ENCODE measurements at regions not wholly inside any gene's neighbourhood (a gene's known extent, or its start where the extent isn't known, plus 50 kb on each side); places are given as distances from the start of the nearest gene placed in this dataset.

- DNase-seq (ENCODE audit: low read depth in 2 of 2), result no peak
Observed at GRCh38 chr6:14964556-14965270, 281.2 kb upstream of the JARID2 start.

- DNase-seq (ENCODE audit: low read depth in 2 of 2), result no peak
Observed at GRCh38 chr6:14965424-14966075, 280.3 kb upstream of the JARID2 start.

GRCh38 chr6:14966096-14966905 lies 279.6 kb upstream of the JARID2 start:
- no peak for DNase-seq (ENCODE audit: low read depth in 2 of 2)

- no peak for DNase-seq (ENCODE audit: low read depth in 2 of 2)
Observed at GRCh38 chr6:14966906-14967711, 278.8 kb upstream of the JARID2 start.

GRCh38 chr6:14968056-14968637 lies 277.7 kb upstream of the JARID2 start:
- DNase-seq (ENCODE audit: low read depth in 2 of 2), result no peak

GRCh38 chr6:14969126-14969525 lies 276.7 kb upstream of the JARID2 start:
- no peak for DNase-seq (ENCODE audit: low read depth in 2 of 2)

GRCh38 chr6:14972379-14973067 lies 273.3 kb upstream of the JARID2 start:
- DNase-seq (ENCODE audit: low read depth in 2 of 2), result no peak

GRCh38 chr6:14974372-14974771 lies 271.5 kb upstream of the JARID2 start:
- no peak for DNase-seq (ENCODE audit: low read depth in 2 of 2)

GRCh38 chr6:14974792-14975470 lies 270.9 kb upstream of the JARID2 start:
- no peak for DNase-seq (ENCODE audit: low read depth in 2 of 2)

GRCh38 chr6:14975471-14975817 lies 270.4 kb upstream of the JARID2 start:
- no peak for DNase-seq (ENCODE audit: low read depth in 2 of 2)

GRCh38 chr6:14977747-14978382 lies 268.0 kb upstream of the JARID2 start:
- no peak for DNase-seq (ENCODE audit: low read depth in 2 of 2)

- DNase-seq (ENCODE audit: low read depth in 2 of 2), result no peak
Observed at GRCh38 chr6:14981960-14982359, 263.9 kb upstream of the JARID2 start.

GRCh38 chr6:14983599-14984518 lies 262.0 kb upstream of the JARID2 start:
- no peak for DNase-seq (ENCODE audit: low read depth in 2 of 2)

GRCh38 chr6:14984519-14984853 lies 261.4 kb upstream of the JARID2 start:
- no peak for DNase-seq (ENCODE audit: low read depth in 2 of 2)

- DNase-seq (ENCODE audit: low read depth in 2 of 2), result no peak
Observed at GRCh38 chr6:14985366-14985765, 260.5 kb upstream of the JARID2 start.

- DNase-seq (ENCODE audit: low read depth in 2 of 2), result no peak
Observed at GRCh38 chr6:14986370-14986769, 259.5 kb upstream of the JARID2 start.

GRCh38 chr6:14987490-14987889 lies 258.4 kb upstream of the JARID2 start:
- no peak for DNase-seq (ENCODE audit: low read depth in 2 of 2)

GRCh38 chr6:14992382-14992781 lies 253.5 kb upstream of the JARID2 start:
- no peak for DNase-seq (ENCODE audit: low read depth in 2 of 2)

GRCh38 chr6:14995208-14995607 lies 250.7 kb upstream of the JARID2 start:
- DNase-seq (ENCODE audit: low read depth in 2 of 2), result no peak

All from stimulated activated CD8-positive, alpha-beta memory T cell treated with anti-CD3 and anti-CD28 coated beads, Interleukin-15, amount 100 ng/mL, for 48 hours (primary cell).